ENCODE measurements at regions not wholly inside any gene's neighbourhood (a gene's known extent, or its start where the extent isn't known, plus 50 kb on each side); places are given as distances from the start of the nearest gene placed in this dataset.

- no peak for TF ChIP-seq ESRRA (IDR thresholded peaks at IDR 0.05; ENCODE audit: borderline replicate concordance, low read length)
- no peak for TF ChIP-seq KDM5A (IDR thresholded peaks at IDR 0.05)
- TF ChIP-seq SMC3 (IDR thresholded peaks at IDR 0.05): no peak
- TF ChIP-seq REST (IDR thresholded peaks at IDR 0.05): no peak
- no peak for TF ChIP-seq CTCF (IDR thresholded peaks at IDR 0.05)
- no peak for TF ChIP-seq EP300 (IDR thresholded peaks at IDR 0.05)
- no peak for TF ChIP-seq POLR2A (IDR thresholded peaks at IDR 0.05; ENCODE audit: low read length)
- no peak for TF ChIP-seq SREBF2 (IDR thresholded peaks at IDR 0.05)
- no peak for TF ChIP-seq BHLHE40 (IDR thresholded peaks at IDR 0.05; ENCODE audit: low read depth, low read length)
Observed at GRCh38 chr4:189385579-189385978, 555.1 kb upstream of the FRG1 start.

Measured in A549 (cell line).